ENCODE measurements at regions not wholly inside any gene's neighbourhood (a gene's known extent, or its start where the extent isn't known, plus 50 kb on each side); places are given as distances from the start of the nearest gene placed in this dataset.

- no peak for DNase-seq
Observed at GRCh38 chr2:223227338-223227737, 175.3 kb downstream of the KCNE4 start.

GRCh38 chr2:223228871-223229270 lies 176.9 kb downstream of the KCNE4 start:
- DNase-seq = no peak

GRCh38 chr2:223230352-223230751 lies 178.4 kb downstream of the KCNE4 start:
- no peak for DNase-seq

- DNase-seq = no peak
Observed at GRCh38 chr2:223232285-223232684, 180.3 kb downstream of the KCNE4 start.

- no peak for DNase-seq
Observed at GRCh38 chr2:223232896-223233295, 180.9 kb downstream of the KCNE4 start.

- no peak for DNase-seq
Observed at GRCh38 chr2:223235986-223236385, 184.0 kb downstream of the KCNE4 start.

GRCh38 chr2:223238301-223238700 lies 186.3 kb downstream of the KCNE4 start:
- DNase-seq = no peak

- no peak for DNase-seq
Observed at GRCh38 chr2:223243233-223243632, 191.2 kb downstream of the KCNE4 start.

GRCh38 chr2:223247136-223247535 lies 195.1 kb downstream of the KCNE4 start:
- no peak for DNase-seq

- DNase-seq = no peak
Observed at GRCh38 chr2:223251656-223252229, 199.8 kb downstream of the KCNE4 start.

- no peak for DNase-seq
Observed at GRCh38 chr2:223260681-223261080, 208.7 kb downstream of the KCNE4 start.

GRCh38 chr2:223262946-223263345 lies 211.0 kb downstream of the KCNE4 start:
- DNase-seq = no peak

- DNase-seq = no peak
Observed at GRCh38 chr2:223264541-223265193, 212.7 kb downstream of the KCNE4 start.

- DNase-seq = no peak
Observed at GRCh38 chr2:223267160-223267951, 215.4 kb downstream of the KCNE4 start.

- no peak for DNase-seq
Observed at GRCh38 chr2:223269386-223269785, 217.4 kb downstream of the KCNE4 start.

- no peak for DNase-seq
Observed at GRCh38 chr2:223270548-223270947, 218.6 kb downstream of the KCNE4 start.

GRCh38 chr2:223273995-223274394 lies 222.0 kb downstream of the KCNE4 start:
- DNase-seq = no peak

- no peak for DNase-seq
Observed at GRCh38 chr2:223282221-223282620, 230.2 kb downstream of the KCNE4 start.

- no peak for DNase-seq
Observed at GRCh38 chr2:223283329-223283728, 231.3 kb downstream of the KCNE4 start.

GRCh38 chr2:223283771-223284170 lies 231.8 kb downstream of the KCNE4 start:
- DNase-seq = no peak

GRCh38 chr2:223285370-223286265 lies 233.6 kb downstream of the KCNE4 start:
- DNase-seq = no peak

GRCh38 chr2:223294756-223295155 lies 242.8 kb downstream of the KCNE4 start:
- DNase-seq = no peak

- peak; percentile 30 for DNase-seq
Observed at GRCh38 chr2:223297788-223298187, 245.8 kb downstream of the KCNE4 start.

Data from NCI-H1092 (cell line).